ENCODE measurements at regions not wholly inside any gene's neighbourhood (a gene's known extent, or its start where the extent isn't known, plus 50 kb on each side); places are given as distances from the start of the nearest gene placed in this dataset.

DNA sequence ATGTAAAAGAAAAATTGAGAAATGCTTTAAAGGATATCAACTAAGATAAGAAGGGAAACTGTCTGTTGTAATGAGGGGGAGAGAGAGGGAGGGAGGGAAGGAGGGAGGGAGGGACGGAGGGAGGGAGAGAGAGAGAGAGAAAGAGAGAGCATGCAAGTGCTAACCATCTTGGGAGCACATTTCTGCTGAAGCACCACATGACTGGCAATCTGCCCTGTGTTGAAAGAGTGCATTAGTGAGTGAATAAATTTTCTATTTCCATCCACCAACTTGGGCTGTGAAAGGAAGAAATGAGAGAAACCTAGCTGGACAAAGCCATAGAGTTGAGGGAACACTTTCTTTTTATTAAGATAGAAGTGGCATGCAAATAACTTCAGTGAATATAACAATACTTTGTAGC lies 110.7 kb downstream of the TMX3 start:
- no peak for DNase-seq (ENCODE audit: low spot score)
- H3K27ac ChIP-seq (ENCODE audit: low read depth in 1 of 2, low read length in 2 of 2) = no peak overlapping the region
- H3K36me3 ChIP-seq (ENCODE audit: control insufficient read depth in 4 of 4, insufficient read depth in 3 of 4, low read depth in 1 of 4, low read length in 3 of 4) = no peaks in the 10 kb centered on the region
- no peak overlapping the region for H3K4me3 ChIP-seq (ENCODE audit: low read depth in 1 of 3, low read length in 3 of 3)
- WGBS = 33% methylated on average over 1 of the region's 1 CpG
- no peaks in the 10 kb centered on the region for H3K4me1 ChIP-seq (ENCODE audit: control insufficient read depth in 4 of 4, insufficient read depth in 4 of 4, low read length in 3 of 4)
- no peaks in the 10 kb centered on the region for H3K9me3 ChIP-seq (ENCODE audit: control insufficient read depth in 4 of 4, low read length in 3 of 4)
- no peak for TF ChIP-seq MAX (IDR thresholded peaks at IDR 0.05)
- no peak for TF ChIP-seq REST (IDR thresholded peaks at IDR 0.05)
- TF ChIP-seq ZBTB33 (IDR thresholded peaks at IDR 0.05) = no peak
- TF ChIP-seq RAD21 (IDR thresholded peaks at IDR 0.05) = no peak
- TF ChIP-seq GABPA (IDR thresholded peaks at IDR 0.05 in 1 of 2, conservative IDR thresholded peaks at IDR 0.05 in 1 of 2) = no peak
- peaks cover 0 to 3% (median 0%) of the 10 kb centered on the region in 4 donors for H3K27me3 ChIP-seq (ENCODE audit: control insufficient read depth in 4 of 4, insufficient read depth in 4 of 4, low read length in 3 of 4)
- H3K9ac ChIP-seq (ENCODE audit: low read depth in 1 of 2, low read length in 2 of 2) = no peak overlapping the region

DNA sequence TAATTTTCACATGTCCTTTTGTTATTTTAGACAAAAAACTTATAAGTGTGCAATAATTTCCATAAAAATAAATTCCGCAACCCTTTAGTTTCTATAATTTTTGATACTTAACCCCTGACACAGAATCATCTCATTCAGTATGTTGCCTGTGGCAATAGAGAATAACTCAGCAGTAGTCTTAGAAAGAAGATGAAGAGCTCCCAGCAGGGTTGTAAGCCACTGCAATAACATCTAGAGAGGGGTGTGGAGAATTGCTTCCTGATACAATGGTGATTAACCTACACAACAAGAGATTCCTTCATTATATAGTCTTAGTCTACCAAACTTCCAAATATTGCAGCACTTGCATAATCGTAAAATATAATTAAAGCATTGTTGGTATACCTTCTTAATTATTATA lies 118.9 kb downstream of the TMX3 start:
- no peak overlapping the region for H3K9ac ChIP-seq (ENCODE audit: low read depth in 1 of 2, low read length in 2 of 2)
- H3K27me3 ChIP-seq (ENCODE audit: control insufficient read depth in 4 of 4, insufficient read depth in 4 of 4, low read length in 3 of 4) = no peaks in the 10 kb centered on the region
- DNase-seq (ENCODE audit: low spot score) = no peak
- H3K9me3 ChIP-seq (ENCODE audit: control insufficient read depth in 4 of 4, low read length in 3 of 4) = no peaks in the 10 kb centered on the region
- no peaks in the 10 kb centered on the region for H3K36me3 ChIP-seq (ENCODE audit: control insufficient read depth in 4 of 4, insufficient read depth in 3 of 4, low read depth in 1 of 4, low read length in 3 of 4)
- H3K27ac ChIP-seq (ENCODE audit: low read depth in 1 of 2, low read length in 2 of 2) = no peak overlapping the region
- no peak for TF ChIP-seq RAD21 (IDR thresholded peaks at IDR 0.05)
- no peak for TF ChIP-seq ZBTB33 (IDR thresholded peaks at IDR 0.05)
- TF ChIP-seq REST (IDR thresholded peaks at IDR 0.05) = no peak
- TF ChIP-seq EGR1 (IDR thresholded peaks at IDR 0.05; ENCODE audit: low read depth in 2 of 2) = no peak
- TF ChIP-seq JUND (IDR thresholded peaks at IDR 0.05) = no peak
- TF ChIP-seq FOXA1 (IDR thresholded peaks at IDR 0.05) = no peak
- no peak for TF ChIP-seq GABPA (IDR thresholded peaks at IDR 0.05 in 1 of 2, conservative IDR thresholded peaks at IDR 0.05 in 1 of 2)
- TF ChIP-seq NR2F2 (IDR thresholded peaks at IDR 0.05) = no peak
- no peak for TF ChIP-seq HNF4G (IDR thresholded peaks at IDR 0.05)
- TF ChIP-seq MAX (IDR thresholded peaks at IDR 0.05) = no peak
- TF ChIP-seq RXRA (IDR thresholded peaks at IDR 0.05) = no peak
- TF ChIP-seq SP1 (IDR thresholded peaks at IDR 0.05) = no peak
- no peak for TF ChIP-seq YY1 (IDR thresholded peaks at IDR 0.05)
- TF ChIP-seq, protein P1, sequence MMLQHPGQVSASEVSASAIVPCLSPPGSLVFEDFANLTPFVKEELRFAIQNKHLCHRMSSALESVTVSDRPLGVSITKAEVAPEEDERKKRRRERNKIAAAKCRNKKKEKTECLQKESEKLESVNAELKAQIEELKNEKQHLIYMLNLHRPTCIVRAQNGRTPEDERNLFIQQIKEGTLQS (IDR thresholded peaks at IDR 0.05) = no peak
- no peak for TF ChIP-seq HNF4A (conservative IDR thresholded peaks at IDR 0.05)
- no peak for TF ChIP-seq FOXA2 (IDR thresholded peaks at IDR 0.05)
- no peaks in the 10 kb centered on the region for H3K4me1 ChIP-seq (ENCODE audit: control insufficient read depth in 4 of 4, insufficient read depth in 4 of 4, low read length in 3 of 4)
- 75% methylated on average over 2 of the region's 2 CpGs for WGBS
- no peak overlapping the region for H3K4me3 ChIP-seq (ENCODE audit: low read depth in 1 of 3, low read length in 3 of 3)

All from liver (tissue), 7 donors.